Urothelium cell line (cell line): ENCODE measurements at regions not wholly inside any gene's neighbourhood (a gene's known extent, or its start where the extent isn't known, plus 50 kb on each side); places are given as distances from the start of the nearest gene placed in this dataset.

Source experiments
- DNase-seq: peaks from one replicate; pipeline ENCODE4 v3.0.0; 2011; ENCODE audit warnings: low spot score, mixed read lengths
- FAIRE-seq: peaks from 2 replicates; lab custom pipeline; 2011; peaks lifted over from hg19 to GRCh38; lab: Jason Lieb, UNC

GRCh38 chr4:89604951-89605350 lies 232.0 kb downstream of the SNCA start:
- DNase-seq (no peak), FAIRE-seq (no peak)

GRCh38 chr4:89599026-89599425 lies 237.9 kb downstream of the SNCA start:
- no peak for DNase-seq

DNA sequence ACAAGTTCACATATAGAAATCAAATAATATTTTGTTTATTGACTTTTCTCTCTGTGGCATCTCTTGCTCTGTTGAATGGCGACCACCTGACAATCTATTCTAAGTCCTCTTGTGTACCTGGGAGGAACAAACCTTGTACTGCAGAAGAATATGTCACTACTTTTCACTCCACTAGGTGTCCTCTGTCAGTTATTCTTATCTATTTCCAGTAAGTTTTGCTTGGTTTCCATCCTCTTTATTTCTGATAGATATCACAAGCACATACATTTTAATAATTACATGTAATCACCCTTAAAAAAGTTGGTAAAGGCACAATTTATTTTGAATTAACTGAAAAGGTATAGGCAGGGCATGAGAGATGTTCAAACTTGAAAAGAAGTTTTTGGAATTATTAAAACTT lies 238.4 kb downstream of the SNCA start:
- FAIRE-seq (no peak), DNase-seq (peak; percentile 17)

More at GRCh38 chr4:89599026-89599425, 237.9 kb downstream of the SNCA start:
- no peak for FAIRE-seq

DNA sequence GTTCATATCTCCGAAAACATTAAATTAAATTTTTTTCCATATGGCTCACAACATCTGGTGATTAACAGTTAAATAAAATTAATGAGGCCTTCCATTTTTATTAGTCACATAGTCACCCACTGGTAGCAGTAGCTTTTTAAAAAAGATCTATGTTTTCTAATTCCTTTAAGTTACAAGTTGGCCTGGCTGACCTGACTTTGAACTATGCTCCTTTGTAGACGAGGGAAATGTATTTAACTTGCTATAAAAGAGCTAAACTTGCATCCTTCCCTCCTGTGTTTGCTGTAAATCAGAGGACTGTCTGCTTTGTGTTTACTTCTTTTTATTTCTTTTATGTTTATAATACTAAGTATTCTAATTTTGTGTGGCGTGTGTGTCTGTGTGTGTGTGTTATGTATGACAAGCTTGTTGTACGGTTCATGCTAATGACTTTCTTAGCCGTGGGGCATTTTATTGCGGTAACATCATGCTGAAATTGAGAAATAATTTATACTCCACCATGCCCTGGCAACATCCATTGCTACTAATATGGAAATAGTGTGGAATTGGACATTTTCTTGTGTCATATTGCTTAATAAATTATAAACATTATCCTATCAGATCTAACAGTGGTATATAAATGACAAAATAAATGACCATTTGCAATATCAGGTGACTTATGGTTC lies 241.7 kb downstream of the SNCA start:
- DNase-seq (no peak), FAIRE-seq (no peak)

GRCh38 chr4:89590128-89590527 lies 246.8 kb downstream of the SNCA start:
- DNase-seq: no peak
- no peak for FAIRE-seq

- FAIRE-seq (no peak), DNase-seq (no peak)
Observed at GRCh38 chr4:89588421-89588820, 248.5 kb downstream of the SNCA start.

- no peak for FAIRE-seq
Observed at GRCh38 chr4:89587364-89587763, 249.6 kb downstream of the SNCA start.

GRCh38 chr4:89586864-89587263 lies 250.1 kb downstream of the SNCA start:
- no peak for FAIRE-seq
- DNase-seq: no peak

More at GRCh38 chr4:89587364-89587763, 249.6 kb downstream of the SNCA start:
- no peak for DNase-seq

- no peak for DNase-seq
- no peak for FAIRE-seq
Observed at GRCh38 chr4:89586318-89586717, 250.6 kb downstream of the SNCA start.

DNA sequence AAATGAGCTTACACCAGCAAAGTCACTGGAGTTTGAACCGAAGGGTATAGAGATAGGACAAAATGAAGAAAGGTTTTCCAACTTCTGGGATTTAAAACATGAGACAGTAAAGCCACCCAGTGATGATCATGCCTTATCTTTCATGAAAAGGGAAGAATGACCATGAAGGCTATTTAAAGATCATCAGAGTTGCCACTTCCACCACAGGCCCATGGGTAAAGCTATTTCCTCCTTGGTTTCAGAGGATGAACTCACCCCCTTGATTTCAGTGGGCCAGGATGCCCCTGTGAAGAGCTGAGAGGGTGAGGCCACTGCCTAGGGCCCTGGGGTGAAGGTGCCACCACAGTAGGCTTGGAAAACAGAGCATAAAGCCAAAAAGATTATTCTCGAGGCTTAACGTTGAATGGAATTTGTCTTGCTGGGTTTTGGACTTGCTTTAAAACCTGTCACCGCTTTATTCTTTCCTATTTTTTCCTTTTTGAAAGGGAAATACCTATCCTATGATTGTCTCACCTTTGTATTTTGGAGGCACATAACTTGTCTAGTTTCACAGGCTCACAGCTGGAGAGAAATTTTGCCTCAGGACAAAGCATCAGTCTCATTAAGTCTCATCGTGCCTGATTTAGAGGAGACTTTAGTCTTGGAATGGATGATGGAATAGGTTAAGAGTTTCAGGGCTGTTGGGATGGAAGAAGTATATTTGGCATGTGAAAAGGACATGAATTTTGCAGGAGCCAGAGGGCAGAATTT lies 254.0 kb downstream of the SNCA start:
- DNase-seq: no peak
- no peak for FAIRE-seq

DNA sequence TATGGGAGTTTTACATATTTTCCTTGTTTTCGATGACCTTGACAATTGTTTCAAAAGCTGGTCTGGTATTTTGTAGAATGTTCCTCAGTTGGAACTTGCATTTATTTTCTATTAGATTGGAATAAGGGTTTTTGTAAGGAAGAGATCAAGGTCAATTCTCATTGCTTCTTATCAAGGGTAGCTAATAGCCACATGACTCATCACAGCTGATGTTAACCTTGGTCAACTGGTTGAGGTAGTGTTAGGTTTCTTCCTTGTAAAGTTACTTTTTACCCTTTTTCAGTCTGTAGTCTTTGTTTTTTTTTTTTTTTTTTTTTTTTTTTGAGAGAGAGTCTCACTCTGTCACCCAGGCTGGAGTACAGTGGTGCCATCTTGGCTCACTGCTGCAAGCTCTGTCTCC lies 257.2 kb downstream of the SNCA start:
- DNase-seq (no peak), FAIRE-seq (no peak)

DNA sequence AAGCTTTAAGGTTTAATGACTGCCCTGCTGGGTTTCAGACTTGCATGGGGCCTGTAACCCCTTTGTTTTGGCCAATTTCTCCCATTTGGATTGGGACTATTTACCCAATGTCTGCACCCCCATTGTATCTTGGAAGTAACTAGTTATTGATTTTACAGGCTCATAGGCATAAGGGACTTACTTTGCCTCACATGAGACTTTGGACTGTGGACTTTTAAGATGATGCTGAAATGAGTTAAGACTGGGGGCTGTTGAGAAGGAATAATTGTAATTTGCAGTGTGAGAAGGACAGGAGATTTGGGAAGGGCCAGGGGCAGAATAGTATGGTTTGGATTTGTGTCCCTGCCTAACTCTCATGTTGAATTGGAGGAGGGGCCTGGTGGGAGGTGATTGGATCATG lies 260.7 kb downstream of the SNCA start:
- FAIRE-seq: no peak
- no peak for DNase-seq

DNA sequence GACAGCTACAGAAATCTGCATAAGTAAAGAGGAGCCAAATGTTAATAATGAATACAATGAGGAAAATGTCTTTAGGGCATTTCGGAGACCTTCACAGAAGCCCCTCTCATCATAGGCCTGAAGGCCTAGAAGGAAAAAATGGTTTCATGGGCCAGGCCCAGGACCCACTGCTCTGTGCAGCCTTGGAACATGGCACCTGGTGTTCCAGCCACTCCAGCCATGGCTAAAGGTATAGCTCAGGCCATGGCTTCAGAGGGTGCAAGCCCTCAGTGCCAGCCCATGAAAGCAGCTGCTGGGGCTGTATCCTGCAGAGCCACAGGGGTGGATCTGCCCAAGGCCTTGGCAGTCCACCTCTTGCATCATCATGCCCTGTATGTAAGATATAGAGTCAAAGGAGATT lies 261.1 kb downstream of the SNCA start:
- DNase-seq (no peak), FAIRE-seq (no peak)

- FAIRE-seq: no peak
- DNase-seq: no peak
Observed at GRCh38 chr4:89574176-89574575, 262.8 kb downstream of the SNCA start.

GRCh38 chr4:89573656-89574055 lies 263.3 kb downstream of the SNCA start:
- DNase-seq (no peak), FAIRE-seq (no peak)

- FAIRE-seq (no peak), DNase-seq (no peak)
Observed at GRCh38 chr4:89572224-89572858, 264.6 kb downstream of the SNCA start.

GRCh38 chr4:89570931-89571330 lies 263.3 kb upstream of the GPRIN3 start:
- no peak for FAIRE-seq

GRCh38 chr4:89567936-89568335 lies 260.3 kb upstream of the GPRIN3 start:
- no peak for DNase-seq
- FAIRE-seq: no peak

More at GRCh38 chr4:89570931-89571330, 263.3 kb upstream of the GPRIN3 start:
- DNase-seq: no peak

DNA sequence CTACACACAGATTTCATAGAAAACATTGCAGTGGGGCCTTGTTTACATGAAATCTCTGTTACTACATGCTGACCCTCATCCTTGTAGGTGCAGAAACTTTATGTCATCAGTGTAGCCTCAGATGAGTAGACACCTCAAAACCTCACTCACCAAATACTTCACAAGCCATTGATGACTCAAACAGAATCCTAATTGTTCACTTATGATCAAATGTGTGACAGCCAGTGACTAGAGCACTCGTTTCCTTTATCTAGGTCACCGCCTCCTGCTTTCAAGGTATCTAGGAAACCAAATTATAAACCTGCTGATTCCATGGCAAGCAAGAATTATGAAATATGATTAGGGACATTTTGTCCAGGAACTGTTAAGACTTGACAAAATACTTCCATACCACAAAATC lies 255.8 kb upstream of the GPRIN3 start:
- no peak for DNase-seq
- FAIRE-seq: no peak

GRCh38 chr4:89562746-89563145 lies 255.1 kb upstream of the GPRIN3 start:
- FAIRE-seq: no peak
- DNase-seq: no peak

- DNase-seq: no peak
- no peak for FAIRE-seq
Observed at GRCh38 chr4:89561048-89561447, 253.4 kb upstream of the GPRIN3 start.

- no peak for FAIRE-seq
- DNase-seq: no peak
Observed at GRCh38 chr4:89558147-89558546, 250.5 kb upstream of the GPRIN3 start.
